ENCODE measurements at regions not wholly inside any gene's neighbourhood (a gene's known extent, or its start where the extent isn't known, plus 50 kb on each side); places are given as distances from the start of the nearest gene placed in this dataset.
A peak's percentile ranks its signal among the peaks of the same experiment; 100 is the strongest.

- Histone ChIP-seq H3K9me3 (ENCODE audit: insufficient read depth, low read length) (no peaks in the 10 kb centered on the region; the same call in 1 of the 2 replicates), H3K27me3 (ENCODE audit: insufficient read depth, insufficient read length) (no peaks in the 10 kb centered on the region), H3K4me3 (ENCODE audit: insufficient read length, low read depth) (no peak overlapping the region), H3K9ac (ENCODE audit: insufficient read length, low read depth) (no peak overlapping the region), H3K4me1 (ENCODE audit: insufficient read depth, insufficient read length) (no peaks in the 10 kb centered on the region), H3K36me3 (ENCODE audit: insufficient read depth, insufficient read length, low read length) (no peaks in the 10 kb centered on the region)
- no peak for TF ChIP-seq ZNF274 (IDR thresholded peaks at IDR 0.05; ENCODE audit: low read depth, low read length)
- TF ChIP-seq YY1 (IDR thresholded peaks at IDR 0.05; ENCODE audit: insufficient read depth, insufficient read length) = no peak
- no peak for TF ChIP-seq SUZ12 (IDR thresholded peaks at IDR 0.05; ENCODE audit: extremely low read depth, insufficient read depth, insufficient read length)
- no peak for DNase-seq (ENCODE audit: low read depth, low spot score)
These were observed 471.0 kb upstream of the CDH7 start for GRCh38 chr18:65279668-65280305.

GRCh38 chr18:65278939-65279667 is 471.7 kb upstream of the CDH7 start:
- TF ChIP-seq ZNF274 (IDR thresholded peaks at IDR 0.05; ENCODE audit: low read depth, low read length) = no peak
- Histone ChIP-seq H3K36me3 (ENCODE audit: insufficient read depth, insufficient read length, low read length) (no peaks in the 10 kb centered on the region), H3K27me3 (ENCODE audit: insufficient read depth, insufficient read length) (no peaks in the 10 kb centered on the region), H3K4me1 (ENCODE audit: insufficient read depth, insufficient read length) (no peaks in the 10 kb centered on the region), H3K9me3 (ENCODE audit: insufficient read depth, low read length) (no peaks in the 10 kb centered on the region; the same call in 1 of the 2 replicates), H3K9ac (ENCODE audit: insufficient read length, low read depth) (no peak overlapping the region), H3K4me3 (ENCODE audit: insufficient read length, low read depth) (no peak overlapping the region)
- no peak for DNase-seq (ENCODE audit: low read depth, low spot score)

GRCh38 chr18:65269375-65269774 is 481.4 kb upstream of the CDH7 start:
- no peak overlapping the region for H3K4me3 ChIP-seq (ENCODE audit: insufficient read length, low read depth)
- no peak overlapping the region for H3K9ac ChIP-seq (ENCODE audit: insufficient read length, low read depth)
- no peaks in the 10 kb centered on the region for H3K36me3 ChIP-seq (ENCODE audit: insufficient read depth, insufficient read length, low read length)
- no peaks in the 10 kb centered on the region for H3K27me3 ChIP-seq (ENCODE audit: insufficient read depth, insufficient read length)
- no peak for DNase-seq (ENCODE audit: low read depth, low spot score)
- H3K4me1 ChIP-seq (ENCODE audit: insufficient read depth, insufficient read length) = no peaks in the 10 kb centered on the region
- no peaks in the 10 kb centered on the region for H3K9me3 ChIP-seq (ENCODE audit: insufficient read depth, low read length)
- no peak for TF ChIP-seq YY1 (IDR thresholded peaks at IDR 0.05; ENCODE audit: insufficient read depth, insufficient read length)
- no peak for TF ChIP-seq ZNF274 (IDR thresholded peaks at IDR 0.05; ENCODE audit: low read depth, low read length)
- TF ChIP-seq SUZ12 (IDR thresholded peaks at IDR 0.05; ENCODE audit: extremely low read depth, insufficient read depth, insufficient read length) = no peak

DNA sequence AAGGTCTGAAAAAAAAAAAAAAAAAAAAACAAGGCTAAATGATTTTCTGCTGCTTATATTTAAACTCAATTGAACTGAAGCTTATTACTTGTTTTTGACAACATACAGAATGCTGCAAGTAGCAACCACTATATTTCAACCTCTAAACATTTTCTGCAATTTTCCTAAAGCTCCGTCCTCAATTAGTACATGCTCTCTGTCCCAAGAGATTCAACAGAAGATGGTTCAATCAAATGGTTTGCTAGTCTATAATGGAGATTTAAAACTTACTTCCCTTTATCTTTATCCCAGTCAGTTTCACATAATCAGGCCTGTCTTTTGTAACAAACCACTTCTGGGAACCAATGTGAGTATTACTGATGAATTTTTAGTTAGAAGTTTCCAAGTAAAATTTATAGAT is 485.1 kb upstream of the CDH7 start:
- H3K27me3 ChIP-seq (ENCODE audit: insufficient read depth, insufficient read length) = no peaks in the 10 kb centered on the region
- no peak for DNase-seq (ENCODE audit: low read depth, low spot score)
- no peaks in the 10 kb centered on the region for H3K36me3 ChIP-seq (ENCODE audit: insufficient read depth, insufficient read length, low read length)
- no peaks in the 10 kb centered on the region for H3K9me3 ChIP-seq (ENCODE audit: insufficient read depth, low read length)
- no peak overlapping the region for H3K9ac ChIP-seq (ENCODE audit: insufficient read length, low read depth)
- no peak overlapping the region for H3K4me3 ChIP-seq (ENCODE audit: insufficient read length, low read depth)
- no peaks in the 10 kb centered on the region for H3K4me1 ChIP-seq (ENCODE audit: insufficient read depth, insufficient read length)
- TF ChIP-seq YY1 (IDR thresholded peaks at IDR 0.05; ENCODE audit: insufficient read depth, insufficient read length) (no peak), ZNF274 (IDR thresholded peaks at IDR 0.05; ENCODE audit: low read depth, low read length) (no peak), SUZ12 (IDR thresholded peaks at IDR 0.05; ENCODE audit: extremely low read depth, insufficient read depth, insufficient read length) (no peak)

DNA sequence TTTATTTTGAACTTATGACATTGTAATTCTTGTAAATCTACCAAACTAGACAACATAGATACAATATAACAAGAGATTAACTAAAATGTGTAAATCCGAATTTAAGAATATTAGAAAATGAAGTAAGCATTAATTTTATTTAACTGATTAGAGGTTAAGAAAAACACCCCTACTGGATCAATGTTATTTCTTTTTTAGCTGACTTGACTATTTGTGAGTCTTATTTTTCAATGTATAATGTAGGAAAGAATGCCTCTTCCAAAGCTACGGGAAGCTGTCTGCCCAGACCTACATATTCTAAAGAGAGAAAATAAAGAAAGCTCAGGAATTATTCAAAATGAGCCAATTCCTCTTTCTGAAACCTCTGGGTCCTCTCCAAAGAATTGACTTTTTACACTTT is 490.8 kb upstream of the CDH7 start:
- DNase-seq (ENCODE audit: low read depth, low spot score) = no peak
- H3K4me1 ChIP-seq (ENCODE audit: insufficient read depth, insufficient read length) = no peaks in the 10 kb centered on the region
- no peak overlapping the region for H3K9ac ChIP-seq (ENCODE audit: insufficient read length, low read depth)
- no peaks in the 10 kb centered on the region for H3K9me3 ChIP-seq (ENCODE audit: insufficient read depth, low read length)
- no peaks in the 10 kb centered on the region for H3K27me3 ChIP-seq (ENCODE audit: insufficient read depth, insufficient read length)
- H3K36me3 ChIP-seq (ENCODE audit: insufficient read depth, insufficient read length, low read length) = no peaks in the 10 kb centered on the region
- no peak for TF ChIP-seq YY1 (IDR thresholded peaks at IDR 0.05; ENCODE audit: insufficient read depth, insufficient read length)
- H3K4me3 ChIP-seq (ENCODE audit: insufficient read length, low read depth) = no peak overlapping the region

DNA sequence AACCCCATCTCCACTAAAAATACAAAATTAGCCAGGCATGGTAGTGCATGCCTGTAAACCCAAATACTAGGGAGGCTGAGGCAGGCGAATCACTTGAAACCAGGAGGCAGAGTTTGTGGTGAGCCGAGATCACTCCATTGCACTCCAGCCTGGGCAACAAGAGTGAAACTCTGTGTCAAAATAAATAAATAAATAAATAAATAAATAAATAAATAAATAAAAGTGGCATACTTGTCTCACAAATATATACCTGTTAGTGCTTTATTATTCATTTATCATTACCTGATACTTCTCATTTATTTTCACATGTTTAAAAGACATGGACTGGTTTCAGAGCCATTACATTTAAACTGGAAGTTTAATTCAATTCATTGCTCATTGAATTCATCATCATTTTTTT is 491.4 kb upstream of the CDH7 start:
- Histone ChIP-seq H3K4me1 (ENCODE audit: insufficient read depth, insufficient read length) (no peaks in the 10 kb centered on the region), H3K36me3 (ENCODE audit: insufficient read depth, insufficient read length, low read length) (no peaks in the 10 kb centered on the region), H3K9ac (ENCODE audit: insufficient read length, low read depth) (no peak overlapping the region), H3K9me3 (ENCODE audit: insufficient read depth, low read length) (no peaks in the 10 kb centered on the region), H3K27me3 (ENCODE audit: insufficient read depth, insufficient read length) (no peaks in the 10 kb centered on the region), H3K4me3 (ENCODE audit: insufficient read length, low read depth) (no peak overlapping the region)
- TF ChIP-seq YY1 (IDR thresholded peaks at IDR 0.05; ENCODE audit: insufficient read depth, insufficient read length) = no peak
- no peak for TF ChIP-seq SUZ12 (IDR thresholded peaks at IDR 0.05; ENCODE audit: extremely low read depth, insufficient read depth, insufficient read length)
- no peak for TF ChIP-seq ZNF274 (IDR thresholded peaks at IDR 0.05; ENCODE audit: low read depth, low read length)
- DNase-seq (ENCODE audit: low read depth, low spot score) = no peak

GRCh38 chr18:65257149-65257548 is 493.7 kb upstream of the CDH7 start:
- Histone ChIP-seq H3K27me3 (ENCODE audit: insufficient read depth, insufficient read length) (no peaks in the 10 kb centered on the region), H3K4me1 (ENCODE audit: insufficient read depth, insufficient read length) (no peaks in the 10 kb centered on the region), H3K36me3 (ENCODE audit: insufficient read depth, insufficient read length, low read length) (no peaks in the 10 kb centered on the region), H3K9ac (ENCODE audit: insufficient read length, low read depth) (no peak overlapping the region), H3K9me3 (ENCODE audit: insufficient read depth, low read length) (no peaks in the 10 kb centered on the region), H3K4me3 (ENCODE audit: insufficient read length, low read depth) (no peak overlapping the region)
- DNase-seq (ENCODE audit: low read depth, low spot score) = peak; percentile 40
- TF ChIP-seq YY1 (IDR thresholded peaks at IDR 0.05; ENCODE audit: insufficient read depth, insufficient read length) (no peak), ZNF274 (IDR thresholded peaks at IDR 0.05; ENCODE audit: low read depth, low read length) (no peak), SUZ12 (IDR thresholded peaks at IDR 0.05; ENCODE audit: extremely low read depth, insufficient read depth, insufficient read length) (no peak)
